CD4-positive, alpha-beta T cell treated with Interleukin-12 subunit alpha and Interleukin-12 subunit beta, for 1 hour (primary cell): ENCODE measurements at regions not wholly inside any gene's neighbourhood (a gene's known extent, or its start where the extent isn't known, plus 50 kb on each side); places are given as distances from the start of the nearest gene placed in this dataset.
"Not testable (repeated sequence)": the region's sequence is repeated elsewhere in the genome, so short reads cannot be mapped to it uniquely, and the experiment has no call there.

Experiments used
- DNase-seq: peaks from one replicate; pipeline ENCODE4 v3.0.0-alpha.2; 2020

GRCh38 chr13:58235454-58235853 is 603.9 kb downstream of the PCDH17 start:
- no peak for DNase-seq

- DNase-seq, result no peak
Measured at GRCh38 chr13:58238972-58239773, 607.6 kb downstream of the PCDH17 start.

GRCh38 chr13:58239774-58240268 is 608.3 kb downstream of the PCDH17 start:
- no peak for DNase-seq

GRCh38 chr13:58247080-58247479 is 615.5 kb downstream of the PCDH17 start:
- DNase-seq, result no peak

- no peak for DNase-seq
Measured at GRCh38 chr13:58254943-58255342, 623.4 kb downstream of the PCDH17 start.

- DNase-seq, result no peak
Measured at GRCh38 chr13:58266271-58266670, 634.7 kb downstream of the PCDH17 start.

- DNase-seq, result no peak
Measured at GRCh38 chr13:58298556-58299135, 667.1 kb downstream of the PCDH17 start.

GRCh38 chr13:58300224-58300623 is 668.7 kb downstream of the PCDH17 start:
- no peak for DNase-seq

- no peak for DNase-seq
Measured at GRCh38 chr13:58300974-58301681, 669.6 kb downstream of the PCDH17 start.

GRCh38 chr13:58302349-58302748 is 670.8 kb downstream of the PCDH17 start:
- no peak for DNase-seq

GRCh38 chr13:58306062-58306461 is 674.5 kb downstream of the PCDH17 start:
- no peak for DNase-seq

GRCh38 chr13:58313219-58313618 is 681.7 kb downstream of the PCDH17 start:
- DNase-seq, result no peak

- no peak for DNase-seq
Measured at GRCh38 chr13:58318495-58319167, 687.1 kb downstream of the PCDH17 start.

GRCh38 chr13:58324161-58324560 is 692.6 kb downstream of the PCDH17 start:
- DNase-seq, result no peak

GRCh38 chr13:58329746-58330145 is 698.2 kb downstream of the PCDH17 start:
- no peak for DNase-seq

- no peak for DNase-seq
Measured at GRCh38 chr13:58340895-58341294, 709.4 kb downstream of the PCDH17 start.

- no peak for DNase-seq
Measured at GRCh38 chr13:58341318-58341717, 709.8 kb downstream of the PCDH17 start.

- DNase-seq, result no peak
Measured at GRCh38 chr13:58343076-58343475, 711.5 kb downstream of the PCDH17 start.

GRCh38 chr13:58352100-58352499 is 720.6 kb downstream of the PCDH17 start:
- DNase-seq, result not testable (repeated sequence)

GRCh38 chr13:58369936-58370335 is 738.4 kb downstream of the PCDH17 start:
- DNase-seq, result no peak

GRCh38 chr13:58376349-58376748 is 744.8 kb downstream of the PCDH17 start:
- DNase-seq, result no peak

GRCh38 chr13:58376775-58377174 is 745.2 kb downstream of the PCDH17 start:
- no peak for DNase-seq

- no peak for DNase-seq
Measured at GRCh38 chr13:58379221-58379620, 747.7 kb downstream of the PCDH17 start.
